ENCODE measurements at regions not wholly inside any gene's neighbourhood (a gene's known extent, or its start where the extent isn't known, plus 50 kb on each side); places are given as distances from the start of the nearest gene placed in this dataset.
"Not testable (repeated sequence)": the region's sequence is repeated elsewhere in the genome, so short reads cannot be mapped to it uniquely, and the experiment has no call there.

- TF ChIP-seq CTCF, POLR2A, EP300, POLR2AphosphoS5 (IDR thresholded peaks at IDR 0.05): not testable (repeated sequence)
These were observed 50.3 kb upstream of the ZSCAN2 start for GRCh38 chr15:84550503-84550902.
